ENCODE measurements at regions not wholly inside any gene's neighbourhood (a gene's known extent, or its start where the extent isn't known, plus 50 kb on each side); places are given as distances from the start of the nearest gene placed in this dataset.
"Not testable (repeated sequence)": the region's sequence is repeated elsewhere in the genome, so short reads cannot be mapped to it uniquely, and the experiment has no call there.

DNA sequence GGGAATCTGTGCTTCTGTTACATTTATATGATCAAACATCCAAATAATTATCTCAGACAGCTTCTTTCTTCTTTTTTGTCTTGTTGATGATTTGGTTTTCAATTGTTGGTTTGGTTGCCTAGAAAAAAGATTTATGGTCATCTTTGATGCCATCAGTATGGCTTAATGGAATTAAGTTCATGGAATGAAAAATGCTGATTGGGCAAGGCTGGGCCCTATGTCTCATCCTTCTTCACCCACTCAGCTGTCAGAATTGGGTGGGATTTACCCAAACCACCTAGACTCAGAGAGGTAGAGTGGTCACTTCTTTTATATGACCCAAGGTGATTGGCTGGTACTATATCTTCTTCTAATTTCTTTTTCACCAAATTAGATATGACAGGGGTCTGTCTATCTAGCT is 258.3 kb downstream of the DOK5 start:
- TF ChIP-seq ZFX (IDR thresholded peaks at IDR 0.05; ENCODE audit: borderline replicate concordance) = no peak
- TF ChIP-seq, protein P1, sequence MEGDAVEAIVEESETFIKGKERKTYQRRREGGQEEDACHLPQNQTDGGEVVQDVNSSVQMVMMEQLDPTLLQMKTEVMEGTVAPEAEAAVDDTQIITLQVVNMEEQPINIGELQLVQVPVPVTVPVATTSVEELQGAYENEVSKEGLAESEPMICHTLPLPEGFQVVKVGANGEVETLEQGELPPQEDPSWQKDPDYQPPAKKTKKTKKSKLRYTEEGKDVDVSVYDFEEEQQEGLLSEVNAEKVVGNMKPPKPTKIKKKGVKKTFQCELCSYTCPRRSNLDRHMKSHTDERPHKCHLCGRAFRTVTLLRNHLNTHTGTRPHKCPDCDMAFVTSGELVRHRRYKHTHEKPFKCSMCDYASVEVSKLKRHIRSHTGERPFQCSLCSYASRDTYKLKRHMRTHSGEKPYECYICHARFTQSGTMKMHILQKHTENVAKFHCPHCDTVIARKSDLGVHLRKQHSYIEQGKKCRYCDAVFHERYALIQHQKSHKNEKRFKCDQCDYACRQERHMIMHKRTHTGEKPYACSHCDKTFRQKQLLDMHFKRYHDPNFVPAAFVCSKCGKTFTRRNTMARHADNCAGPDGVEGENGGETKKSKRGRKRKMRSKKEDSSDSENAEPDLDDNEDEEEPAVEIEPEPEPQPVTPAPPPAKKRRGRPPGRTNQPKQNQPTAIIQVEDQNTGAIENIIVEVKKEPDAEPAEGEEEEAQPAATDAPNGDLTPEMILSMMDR (IDR thresholded peaks at IDR 0.05) = no peak
- no peak overlapping the region for H3K27ac ChIP-seq

DNA sequence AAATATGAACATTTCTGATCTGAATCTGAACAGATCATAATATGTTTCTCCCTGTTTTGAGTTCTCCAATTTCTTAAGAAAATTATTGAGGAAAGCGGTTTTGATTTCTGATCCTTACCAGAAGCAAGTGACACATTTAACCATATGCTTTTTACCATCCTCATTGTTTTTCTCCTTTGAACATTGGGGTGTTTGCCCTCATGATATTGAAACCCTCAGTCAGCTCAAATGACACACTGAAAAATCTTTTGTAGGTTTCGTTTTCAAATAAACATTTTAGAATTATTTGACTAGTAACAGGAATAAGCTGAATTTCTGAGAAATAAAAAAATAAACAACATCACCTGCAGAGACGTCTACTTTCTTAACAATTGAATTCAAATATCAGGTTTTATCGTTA is 252.1 kb downstream of the DOK5 start:
- TF ChIP-seq, protein P1 (IDR thresholded peaks at IDR 0.05) = no peak
- TF ChIP-seq ZFX (IDR thresholded peaks at IDR 0.05; ENCODE audit: borderline replicate concordance) = no peak

DNA sequence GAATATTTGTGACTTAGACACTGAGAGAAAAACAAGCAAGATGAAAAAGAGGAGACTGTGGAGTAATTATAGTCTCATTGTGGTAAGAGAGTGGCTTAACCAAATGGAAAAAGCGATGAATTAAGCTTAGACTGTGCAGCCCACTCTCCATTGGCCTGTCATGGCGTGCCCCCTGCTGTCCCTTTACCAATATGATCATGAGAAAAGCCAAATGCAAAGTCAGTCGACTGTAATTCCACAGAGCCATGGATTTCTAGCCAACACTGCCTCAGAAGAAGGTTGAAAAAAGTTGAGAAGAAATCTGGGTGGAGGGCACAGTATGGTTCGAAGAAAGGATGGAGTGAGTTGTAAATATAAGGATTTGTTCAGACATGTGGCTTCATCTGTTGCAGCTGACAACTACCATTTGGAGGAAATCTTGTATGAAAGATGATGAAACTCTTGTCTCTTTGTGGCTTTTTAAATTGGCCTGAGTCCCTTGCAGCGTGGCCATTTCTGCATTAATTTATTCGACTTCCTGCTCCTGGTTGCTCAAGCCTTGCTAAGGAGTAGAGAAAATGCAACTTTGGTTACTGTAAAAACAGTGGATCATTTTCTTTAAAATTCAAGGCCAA is 251.4 kb downstream of the DOK5 start:
- H3K27ac ChIP-seq = no peak overlapping the region
- TF ChIP-seq ZFX (IDR thresholded peaks at IDR 0.05; ENCODE audit: borderline replicate concordance) = no peak
- TF ChIP-seq, protein P1 (IDR thresholded peaks at IDR 0.05) = no peak

More for the DNA sequence above, 252.1 kb downstream of the DOK5 start:
- H3K27ac ChIP-seq = no peak overlapping the region

DNA sequence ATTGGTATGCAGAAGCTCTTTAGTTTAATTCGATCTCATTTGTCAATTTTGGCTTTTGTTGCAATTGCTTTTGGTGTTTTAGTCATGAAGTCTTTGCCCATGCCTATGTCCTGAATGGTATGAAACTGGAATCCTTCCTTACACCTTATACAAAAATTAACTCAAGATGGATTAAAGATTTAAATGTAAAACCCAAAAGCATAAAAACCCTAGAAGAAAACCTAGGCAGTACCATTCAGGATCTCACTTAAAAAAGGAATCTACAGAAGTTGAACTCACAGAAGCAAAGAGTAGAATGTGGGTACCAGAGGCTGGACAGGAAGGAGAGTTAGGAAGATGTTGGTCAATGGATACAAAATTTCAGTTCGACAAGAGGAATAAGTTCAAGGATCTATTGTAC is 249.9 kb downstream of the DOK5 start:
- not testable (repeated sequence) for H3K27ac ChIP-seq

DNA sequence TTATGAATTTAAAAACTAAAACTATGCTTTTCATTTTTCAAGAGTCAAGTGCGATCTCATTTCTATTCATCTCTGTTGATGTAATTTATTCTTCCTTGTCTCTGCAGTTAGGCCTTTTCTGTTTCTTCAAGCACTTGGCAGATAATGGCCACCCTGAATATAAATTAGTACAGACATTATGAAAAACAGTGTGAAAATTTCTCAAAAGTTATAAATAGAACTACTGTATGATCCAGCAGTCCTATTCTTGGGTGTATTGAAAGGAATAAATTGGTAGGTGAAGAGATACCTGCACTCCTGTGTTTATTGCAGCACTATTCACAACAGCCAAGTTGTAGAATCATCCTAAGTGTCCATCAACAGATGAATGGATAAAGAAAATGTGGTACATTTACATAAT is 248.3 kb downstream of the DOK5 start:
- TF ChIP-seq, protein P1 (IDR thresholded peaks at IDR 0.05) = no peak
- no peak for TF ChIP-seq ZFX (IDR thresholded peaks at IDR 0.05; ENCODE audit: borderline replicate concordance)
- H3K27ac ChIP-seq = no peak overlapping the region

DNA sequence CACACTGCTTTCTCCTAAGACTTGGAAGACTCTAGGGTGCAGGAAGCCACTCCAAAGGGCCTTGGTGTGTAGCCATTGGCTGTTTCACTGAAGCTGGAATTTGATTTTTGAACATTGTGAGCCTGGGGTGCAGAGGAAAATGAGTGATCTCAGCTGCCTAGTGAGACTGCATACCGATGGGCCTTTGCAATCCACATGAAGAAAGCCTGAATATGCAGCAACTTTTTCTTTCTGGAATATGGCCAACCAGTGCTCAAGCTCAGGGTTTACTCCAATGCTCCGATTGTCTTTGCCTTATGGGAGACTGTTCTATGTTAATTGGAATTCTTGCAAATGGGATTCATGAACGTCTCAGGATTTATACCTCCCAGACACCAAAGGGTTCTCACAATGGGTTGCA is 242.6 kb downstream of the DOK5 start:
- TF ChIP-seq ZFX (IDR thresholded peaks at IDR 0.05; ENCODE audit: borderline replicate concordance) = no peak
- TF ChIP-seq, protein P1 (IDR thresholded peaks at IDR 0.05) = no peak
- no peak overlapping the region for H3K27ac ChIP-seq

DNA sequence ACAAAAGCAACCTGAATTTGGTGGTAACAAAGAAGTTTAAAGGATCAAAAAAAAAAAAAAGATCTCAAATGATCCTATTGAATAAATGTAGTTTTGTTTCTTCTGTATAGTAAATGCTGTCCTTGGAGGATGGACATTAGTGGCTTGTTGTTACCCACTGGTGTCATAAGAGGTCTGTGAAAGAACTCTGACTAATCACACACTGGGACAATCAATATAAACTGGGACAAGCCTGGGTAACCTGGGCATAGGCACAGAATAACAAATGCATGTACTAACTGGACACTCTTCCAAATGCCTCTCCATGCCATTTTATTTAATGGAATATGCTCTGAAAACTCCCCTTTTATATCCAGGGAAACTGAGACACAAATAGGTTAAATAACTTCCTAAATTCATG is 241.4 kb downstream of the DOK5 start:
- TF ChIP-seq ZFX (IDR thresholded peaks at IDR 0.05; ENCODE audit: borderline replicate concordance) = no peak
- TF ChIP-seq, protein P1 (IDR thresholded peaks at IDR 0.05) = no peak
- H3K27ac ChIP-seq = no peak overlapping the region

DNA sequence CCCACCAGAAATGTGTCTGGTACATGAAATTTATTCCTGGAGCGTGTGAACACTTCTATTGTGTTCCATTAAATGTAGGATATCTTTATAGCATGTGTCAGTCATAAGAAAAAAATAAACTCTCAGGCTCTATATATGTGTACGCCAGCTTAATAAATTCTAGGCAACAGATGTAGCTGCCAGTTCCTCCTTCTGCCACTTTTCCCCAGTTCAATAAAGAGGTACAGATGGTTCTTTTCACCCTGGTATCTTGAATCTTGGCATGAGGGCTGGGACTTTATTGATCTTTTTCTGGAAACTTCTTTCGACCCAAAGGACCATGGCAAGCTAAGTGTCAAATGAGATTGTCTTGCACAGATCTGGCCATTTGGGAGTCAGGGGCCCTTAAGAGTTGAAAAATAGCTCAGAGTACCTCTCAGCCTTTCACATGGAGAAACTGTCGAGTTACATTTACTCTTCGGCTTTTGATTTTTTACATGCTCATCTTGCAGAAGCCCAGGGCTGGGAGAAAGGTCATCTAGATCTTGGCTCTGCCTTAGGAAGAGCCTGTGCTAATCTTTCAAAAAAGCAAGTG is 240.9 kb downstream of the DOK5 start:
- no peak for TF ChIP-seq ZFX (IDR thresholded peaks at IDR 0.05; ENCODE audit: borderline replicate concordance)
- TF ChIP-seq, protein P1 (IDR thresholded peaks at IDR 0.05) = no peak
- H3K27ac ChIP-seq = no peak overlapping the region
